ENCODE measurements at regions not wholly inside any gene's neighbourhood (a gene's known extent, or its start where the extent isn't known, plus 50 kb on each side); places are given as distances from the start of the nearest gene placed in this dataset.

DNA sequence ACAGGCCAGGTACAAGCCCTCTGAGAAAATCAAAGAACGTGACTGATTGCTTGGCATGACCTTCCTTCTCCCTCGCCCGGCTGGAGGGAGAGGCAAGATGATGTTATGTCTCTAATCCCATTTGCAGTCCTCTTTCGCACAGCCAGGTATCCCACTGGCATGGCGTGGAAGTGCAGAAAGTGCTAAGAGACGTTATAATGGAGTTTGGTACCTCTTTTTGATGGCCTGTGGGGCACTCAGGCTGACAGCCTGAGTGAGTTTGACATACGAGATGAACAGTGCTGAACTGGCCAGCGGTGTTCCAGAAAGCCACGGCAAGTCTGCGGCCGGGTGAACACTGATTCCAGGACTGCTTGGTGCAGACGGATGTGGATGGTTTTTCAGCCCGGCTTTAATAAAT lies 241.6 kb downstream of the RAB11FIP2 start:
- TF ChIP-seq, protein P1, sequence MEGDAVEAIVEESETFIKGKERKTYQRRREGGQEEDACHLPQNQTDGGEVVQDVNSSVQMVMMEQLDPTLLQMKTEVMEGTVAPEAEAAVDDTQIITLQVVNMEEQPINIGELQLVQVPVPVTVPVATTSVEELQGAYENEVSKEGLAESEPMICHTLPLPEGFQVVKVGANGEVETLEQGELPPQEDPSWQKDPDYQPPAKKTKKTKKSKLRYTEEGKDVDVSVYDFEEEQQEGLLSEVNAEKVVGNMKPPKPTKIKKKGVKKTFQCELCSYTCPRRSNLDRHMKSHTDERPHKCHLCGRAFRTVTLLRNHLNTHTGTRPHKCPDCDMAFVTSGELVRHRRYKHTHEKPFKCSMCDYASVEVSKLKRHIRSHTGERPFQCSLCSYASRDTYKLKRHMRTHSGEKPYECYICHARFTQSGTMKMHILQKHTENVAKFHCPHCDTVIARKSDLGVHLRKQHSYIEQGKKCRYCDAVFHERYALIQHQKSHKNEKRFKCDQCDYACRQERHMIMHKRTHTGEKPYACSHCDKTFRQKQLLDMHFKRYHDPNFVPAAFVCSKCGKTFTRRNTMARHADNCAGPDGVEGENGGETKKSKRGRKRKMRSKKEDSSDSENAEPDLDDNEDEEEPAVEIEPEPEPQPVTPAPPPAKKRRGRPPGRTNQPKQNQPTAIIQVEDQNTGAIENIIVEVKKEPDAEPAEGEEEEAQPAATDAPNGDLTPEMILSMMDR (IDR thresholded peaks at IDR 0.05; ENCODE audit: low read length) = no peak
- TF ChIP-seq EZH2 (IDR thresholded peaks at IDR 0.05; ENCODE audit: borderline replicate concordance, low read length) = no peak

Data from OCI-LY1 (cell line).